GM21576 (cell line): ENCODE measurements at regions not wholly inside any gene's neighbourhood (a gene's known extent, or its start where the extent isn't known, plus 50 kb on each side); places are given as distances from the start of the nearest gene placed in this dataset.

Experiments
- ATAC-seq: cut with Tn5 transposase; IDR thresholded peaks from one replicate; pipeline ENCODE4 v1.9.1; 2021; ENCODE audit warnings: mild to moderate bottlenecking, moderate library complexity; ENCODE audit not compliant: unreplicated experiment

DNA sequence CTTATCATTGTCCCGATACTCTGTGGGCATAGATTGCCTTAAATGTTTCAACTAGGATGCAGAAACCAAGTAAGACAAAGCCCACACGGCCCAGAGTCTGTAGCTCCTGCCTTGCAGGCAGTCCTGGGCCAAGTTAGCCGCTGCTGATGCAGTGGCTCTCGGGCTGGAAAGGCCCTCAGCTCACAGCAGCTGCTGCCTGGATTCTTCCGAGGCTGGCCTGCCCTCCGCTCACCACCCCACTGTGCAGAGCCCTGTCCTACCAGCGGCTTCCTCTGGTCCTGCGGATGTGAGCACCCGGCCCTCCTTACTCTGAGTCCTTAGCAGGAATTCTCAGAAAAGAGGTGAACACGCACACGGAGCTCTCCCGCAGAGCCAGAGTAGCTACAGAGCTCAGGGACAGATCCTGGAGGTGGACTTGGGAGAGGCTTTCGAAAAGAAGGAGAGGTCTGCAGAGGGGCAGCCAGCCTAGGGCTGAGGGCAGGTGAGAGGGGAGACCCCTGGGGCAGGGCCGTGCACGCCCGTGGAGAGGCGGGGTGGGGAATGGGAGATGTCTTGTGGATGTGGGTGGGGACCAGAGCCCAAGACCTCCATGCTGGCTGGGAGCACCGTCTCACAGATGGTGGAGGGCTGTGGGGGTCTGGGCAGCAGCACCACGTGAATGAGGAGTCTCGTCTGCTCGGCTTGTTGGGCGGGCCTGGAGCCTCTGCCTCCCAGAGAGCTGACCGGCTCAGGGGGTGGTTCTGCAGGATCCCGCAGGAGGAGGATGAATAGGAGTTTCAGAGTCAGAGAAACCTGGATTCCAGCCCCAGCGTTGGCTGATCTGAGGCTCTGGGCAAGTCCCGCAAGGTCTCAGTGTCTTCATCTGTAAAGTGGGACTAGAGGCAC is 117.4 kb upstream of the B3GAT1 start:
- no peak for ATAC-seq

DNA sequence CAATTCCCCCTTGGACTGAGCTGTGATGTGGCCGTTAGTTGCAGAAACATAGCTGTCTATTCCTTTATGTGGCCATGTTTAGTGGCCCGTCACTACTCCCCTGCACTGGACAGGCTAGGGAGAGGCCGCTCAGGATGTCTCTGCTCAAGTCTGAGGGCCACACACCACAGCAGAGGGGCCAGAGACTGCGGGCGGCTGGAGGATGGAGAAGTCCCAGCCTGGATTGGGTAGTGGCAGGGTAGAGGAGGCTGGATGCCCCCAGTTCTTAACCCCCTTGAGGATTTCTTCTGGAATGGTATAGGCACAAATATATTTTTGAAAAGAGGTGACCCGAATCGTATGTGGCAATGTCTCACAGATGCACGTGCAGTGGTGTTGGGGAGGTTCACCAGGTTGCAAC is 116.4 kb upstream of the B3GAT1 start:
- ATAC-seq: no peak

DNA sequence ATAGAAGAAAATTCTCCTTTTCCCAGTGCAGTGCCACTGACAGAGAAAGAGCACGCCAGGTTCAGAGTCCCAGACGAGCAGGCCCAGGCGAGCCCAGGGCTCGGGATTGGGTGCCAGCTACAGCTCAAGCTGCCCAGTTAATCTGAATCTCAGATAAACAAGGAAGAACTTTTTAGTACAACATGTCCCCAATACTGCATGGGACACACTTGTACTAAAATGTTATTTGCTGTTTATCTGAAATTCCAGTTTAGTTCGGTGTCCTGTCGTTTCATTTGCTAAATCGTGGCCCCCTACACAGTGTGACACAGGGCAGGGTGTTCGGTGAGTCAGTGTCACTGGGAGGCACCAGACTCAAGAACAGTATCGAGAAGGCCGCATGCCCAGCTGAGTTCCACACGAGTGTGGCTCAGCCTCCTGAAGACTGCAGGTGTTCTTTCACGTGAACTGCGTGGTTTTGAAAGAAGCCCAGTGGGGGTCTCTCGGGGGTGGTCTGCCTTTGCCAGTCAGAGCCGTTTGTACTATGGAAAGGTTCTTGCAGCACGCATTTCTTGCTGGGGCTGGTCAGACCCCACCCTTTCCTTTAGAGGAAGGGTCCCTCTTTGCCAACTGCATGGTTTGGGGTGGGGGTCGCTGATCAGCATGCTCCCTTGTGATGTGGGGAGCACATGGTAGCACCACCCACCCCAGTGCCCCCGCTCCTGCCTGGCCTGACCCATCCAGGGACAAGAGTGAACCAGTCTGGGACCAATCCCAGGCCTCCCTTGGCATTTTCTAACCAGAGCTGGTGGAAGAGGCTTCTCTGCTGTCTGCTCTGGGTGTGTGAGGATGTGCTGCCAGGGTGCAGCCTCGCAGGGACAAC is 115.6 kb upstream of the B3GAT1 start:
- ATAC-seq: no peak

DNA sequence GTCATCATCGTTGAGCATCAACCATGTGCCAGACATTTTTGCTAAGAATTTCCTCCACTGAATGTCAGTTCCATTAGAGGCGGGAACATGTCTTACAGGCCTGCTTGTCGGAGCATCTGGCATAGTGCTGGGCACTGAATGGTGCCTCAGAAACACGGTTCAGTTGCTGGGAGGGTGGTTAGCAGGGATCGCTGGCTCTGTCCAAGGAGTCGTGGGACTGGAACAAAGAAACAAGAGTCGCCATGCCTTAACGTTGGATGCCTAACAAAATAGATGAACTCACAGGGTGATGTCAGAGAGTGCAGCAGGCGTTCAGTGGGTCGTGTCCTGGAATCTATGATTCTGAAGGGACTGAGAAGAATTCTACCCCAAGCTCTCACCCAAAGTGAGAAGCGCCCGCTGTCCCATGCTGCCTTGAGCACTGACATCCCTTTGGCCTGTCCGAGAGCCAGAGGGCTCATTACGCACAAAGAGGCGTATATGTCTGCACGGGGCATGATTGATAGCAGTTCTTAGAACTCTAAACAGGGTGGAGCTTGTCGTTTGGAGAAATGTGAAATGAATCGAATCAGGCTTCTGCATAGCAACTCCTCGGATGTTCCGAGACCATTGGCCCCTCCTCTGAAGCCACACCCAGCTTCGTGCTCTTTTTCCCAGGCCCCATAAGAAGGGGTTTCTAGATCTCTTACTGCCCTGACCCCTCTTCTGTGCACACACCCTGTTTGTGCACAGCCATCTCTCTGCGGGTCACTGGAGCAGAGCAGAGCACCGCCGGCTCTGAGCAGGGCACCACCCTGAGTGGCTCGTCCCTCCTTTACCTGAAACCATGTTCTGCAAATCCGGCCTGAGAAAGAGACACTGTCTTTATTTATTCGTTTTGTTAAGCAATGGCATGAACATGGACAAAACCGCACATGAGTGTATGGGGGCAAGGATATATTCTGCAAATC is 113.1 kb upstream of the B3GAT1 start:
- ATAC-seq: no peak

DNA sequence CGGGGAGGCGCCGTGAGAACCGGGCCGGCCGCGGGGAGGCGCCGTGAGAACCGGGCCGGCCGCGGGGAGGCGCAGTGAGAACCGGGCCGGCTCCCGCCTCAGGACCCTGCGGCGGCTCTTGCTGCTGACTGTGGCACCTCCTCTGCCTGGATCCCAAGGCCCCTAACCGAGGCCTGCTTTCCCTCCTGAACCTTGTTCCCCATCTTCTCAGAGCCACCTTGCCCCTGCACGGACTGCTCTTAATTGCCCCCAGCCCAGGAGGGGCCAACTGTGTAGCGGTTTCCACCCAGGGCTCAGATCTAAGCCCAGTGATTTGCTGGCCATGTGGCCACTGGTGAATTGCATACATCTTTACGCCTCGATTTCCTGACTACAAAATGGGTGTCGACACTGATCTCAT is 112.2 kb upstream of the B3GAT1 start:
- ATAC-seq: no peak

DNA sequence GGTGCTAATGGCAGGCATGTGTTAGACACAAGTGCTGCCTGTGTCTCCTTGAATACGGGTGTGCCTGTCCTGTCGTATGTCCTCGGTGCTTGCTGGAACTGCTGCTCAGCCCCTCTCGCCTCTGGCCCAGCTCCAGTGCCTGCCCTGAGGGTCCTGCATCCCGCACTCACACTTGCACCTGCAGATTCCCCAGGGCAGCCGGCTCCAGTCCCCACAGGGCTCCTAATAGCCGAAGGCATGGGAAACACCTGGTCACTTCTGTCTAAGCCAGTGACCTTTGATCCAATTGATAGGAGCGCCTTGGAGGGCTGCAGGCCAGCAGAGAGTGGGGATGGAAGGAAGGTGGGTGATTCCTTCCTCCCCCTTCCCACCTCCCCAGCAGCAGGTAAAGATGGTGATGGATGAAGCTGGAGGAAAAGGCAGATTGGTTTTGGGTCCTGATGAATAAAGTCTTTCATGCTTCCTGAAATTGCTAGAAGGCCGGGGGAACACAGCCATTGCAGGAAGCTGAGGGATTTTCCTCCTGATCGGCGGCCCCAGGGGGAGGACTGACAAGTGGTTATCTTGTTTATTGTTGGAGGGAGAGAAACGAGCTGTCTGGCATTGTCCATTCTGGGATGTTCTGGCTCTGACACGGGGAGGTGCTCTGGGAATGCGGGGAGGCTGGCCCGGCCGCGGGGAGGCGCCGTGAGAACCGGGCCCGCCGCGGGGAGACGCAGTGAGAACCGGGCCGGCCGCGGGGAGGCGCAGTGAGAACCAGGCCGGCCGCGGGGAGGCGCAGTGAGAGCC is 110.9 kb upstream of the B3GAT1 start:
- no peak for ATAC-seq

DNA sequence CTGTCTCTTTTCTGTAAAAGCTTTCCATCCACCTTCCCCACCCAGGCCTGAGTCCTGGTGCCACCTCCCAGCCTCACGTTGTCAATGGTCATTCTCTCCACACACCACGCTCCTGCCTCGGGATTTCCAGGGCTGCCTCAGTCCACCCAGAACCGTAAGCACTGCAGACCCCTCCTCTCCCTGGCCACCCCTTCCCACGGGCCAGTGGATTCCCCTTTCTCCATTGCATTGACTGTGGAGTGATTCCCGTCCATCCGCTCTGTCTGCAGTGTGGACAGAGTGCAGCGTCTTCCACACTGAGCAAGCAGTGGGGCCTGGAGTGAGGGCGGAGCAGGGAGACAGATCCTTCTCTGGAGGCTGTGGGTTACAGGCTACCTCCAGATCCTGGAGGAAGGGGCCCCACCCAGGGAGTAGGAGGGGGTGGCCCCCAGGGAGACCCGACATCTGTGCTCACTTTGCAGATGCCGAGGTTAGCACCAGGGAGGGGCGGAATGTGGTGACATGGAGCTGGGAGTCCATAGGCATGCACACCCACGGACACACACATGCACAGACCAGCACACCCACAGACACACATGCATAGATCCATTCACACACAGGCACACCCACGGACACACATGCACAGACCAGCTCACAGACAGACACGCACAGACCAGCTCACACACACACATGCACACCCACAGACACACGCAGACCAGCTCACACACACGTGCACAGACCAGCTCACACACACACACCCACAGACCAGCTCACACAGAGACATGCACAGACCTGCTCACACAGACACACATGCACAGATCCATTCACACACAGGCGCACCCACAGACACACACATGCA is 109.6 kb upstream of the B3GAT1 start:
- no peak for ATAC-seq

GRCh38 chr11:134521001-134521400 is 109.0 kb upstream of the B3GAT1 start:
- ATAC-seq: no peak

GRCh38 chr11:134519788-134520187 is 107.7 kb upstream of the B3GAT1 start:
- ATAC-seq: no peak

GRCh38 chr11:134519390-134519750 is 107.3 kb upstream of the B3GAT1 start:
- ATAC-seq: no peak

- ATAC-seq: no peak
Measured at GRCh38 chr11:134518616-134519389, 106.8 kb upstream of the B3GAT1 start.

DNA sequence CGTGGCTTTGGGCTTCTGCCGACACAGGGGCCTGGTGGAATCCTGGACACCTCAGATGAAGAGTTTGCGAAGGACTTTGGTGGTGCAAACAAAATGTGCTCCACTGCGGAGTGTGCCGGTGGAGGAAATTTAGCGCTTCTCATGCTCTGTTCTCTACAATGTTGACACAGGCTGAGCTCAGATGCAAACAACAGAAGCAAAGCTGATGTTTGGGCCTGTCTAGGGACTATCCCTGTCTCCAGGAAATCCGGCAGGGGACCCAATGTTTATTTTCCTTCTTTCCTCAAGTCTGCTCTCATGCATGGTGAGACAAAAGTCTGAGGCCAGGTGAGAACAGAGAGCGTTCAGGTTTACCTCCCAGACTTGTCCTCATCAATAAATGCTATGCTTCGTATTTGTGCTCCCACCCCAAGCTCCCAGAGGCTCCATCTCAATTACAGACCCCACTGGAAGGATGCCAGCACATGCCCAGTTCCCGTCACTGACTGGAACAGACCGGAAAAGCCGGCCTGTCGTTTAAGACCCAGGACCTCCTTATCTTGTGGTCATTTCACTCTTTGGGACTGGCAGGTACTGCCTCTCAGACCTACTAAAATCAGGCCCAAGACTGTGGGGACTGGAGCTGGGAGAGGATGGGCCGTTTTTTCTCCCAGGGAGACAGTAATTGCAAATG is 105.7 kb upstream of the B3GAT1 start:
- ATAC-seq: no peak

GRCh38 chr11:134517115-134517514 is 105.1 kb upstream of the B3GAT1 start:
- ATAC-seq: no peak

GRCh38 chr11:134516529-134516928 is 104.5 kb upstream of the B3GAT1 start:
- no peak for ATAC-seq

- ATAC-seq: no peak
Measured at GRCh38 chr11:134515081-134515960, 103.3 kb upstream of the B3GAT1 start.

GRCh38 chr11:134514354-134514951 is 102.4 kb upstream of the B3GAT1 start:
- ATAC-seq: no peak
